Activated naive CD4-positive, alpha-beta T cell treated with anti-CD3 and anti-CD28 coated beads, Interleukin-2, amount 50 U/mL, for 24 hours (primary cell): ENCODE measurements at regions not wholly inside any gene's neighbourhood (a gene's known extent, or its start where the extent isn't known, plus 50 kb on each side); places are given as distances from the start of the nearest gene placed in this dataset.

ENCODE experiments used
- H3K27ac Mint-ChIP-seq: one replicate; pipeline ENCODE4 v1.8.0; 2021; ENCODE audit warnings: mild to moderate bottlenecking, mixed read lengths
- H3K27me3 Mint-ChIP-seq: one replicate; pipeline ENCODE4 v1.8.0; 2021; ENCODE audit warnings: mixed read lengths
- H3K36me3 Mint-ChIP-seq: one replicate; pipeline ENCODE4 v1.8.0; 2021; ENCODE audit warnings: mixed read lengths
- H3K4me1 Mint-ChIP-seq: one replicate; pipeline ENCODE4 v1.8.0; 2021; ENCODE audit warnings: mixed read lengths
- H3K4me3 Mint-ChIP-seq: one replicate; pipeline ENCODE4 v1.8.0; 2021; ENCODE audit warnings: mild to moderate bottlenecking, mixed read lengths
- H3K9me3 Mint-ChIP-seq: one replicate; pipeline ENCODE4 v1.8.0; 2021; ENCODE audit warnings: mixed read lengths

DNA sequence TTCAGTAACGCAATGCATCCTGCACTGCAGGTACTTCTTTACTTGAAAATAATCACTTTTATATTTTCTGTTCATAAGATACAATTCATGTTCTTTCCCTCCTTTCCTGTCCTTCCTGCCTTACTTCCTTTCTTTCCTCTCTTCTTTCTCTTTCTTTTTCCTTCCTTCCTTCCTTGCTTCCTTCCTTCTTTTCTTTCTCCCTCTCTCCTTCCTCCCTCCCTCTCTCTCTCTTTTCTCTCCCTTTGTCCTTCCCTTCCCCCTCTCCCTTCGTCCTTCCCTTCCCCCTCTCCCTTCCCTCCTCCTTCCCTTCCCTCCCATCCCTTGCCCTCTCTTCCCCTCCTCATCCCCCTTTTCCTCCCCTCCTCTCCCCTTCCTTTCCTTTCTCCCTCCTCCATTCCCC, 227.8 kb upstream of the KLF6 start:
- Mint-ChIP-seq H3K9me3 (no peaks in the 10 kb centered on the region), H3K4me1 (peaks cover 3% of the 10 kb centered on the region), H3K27me3 (no peaks in the 10 kb centered on the region), H3K27ac (no peak overlapping the region), H3K4me3 (no peak overlapping the region), H3K36me3 (no peaks in the 10 kb centered on the region)

DNA sequence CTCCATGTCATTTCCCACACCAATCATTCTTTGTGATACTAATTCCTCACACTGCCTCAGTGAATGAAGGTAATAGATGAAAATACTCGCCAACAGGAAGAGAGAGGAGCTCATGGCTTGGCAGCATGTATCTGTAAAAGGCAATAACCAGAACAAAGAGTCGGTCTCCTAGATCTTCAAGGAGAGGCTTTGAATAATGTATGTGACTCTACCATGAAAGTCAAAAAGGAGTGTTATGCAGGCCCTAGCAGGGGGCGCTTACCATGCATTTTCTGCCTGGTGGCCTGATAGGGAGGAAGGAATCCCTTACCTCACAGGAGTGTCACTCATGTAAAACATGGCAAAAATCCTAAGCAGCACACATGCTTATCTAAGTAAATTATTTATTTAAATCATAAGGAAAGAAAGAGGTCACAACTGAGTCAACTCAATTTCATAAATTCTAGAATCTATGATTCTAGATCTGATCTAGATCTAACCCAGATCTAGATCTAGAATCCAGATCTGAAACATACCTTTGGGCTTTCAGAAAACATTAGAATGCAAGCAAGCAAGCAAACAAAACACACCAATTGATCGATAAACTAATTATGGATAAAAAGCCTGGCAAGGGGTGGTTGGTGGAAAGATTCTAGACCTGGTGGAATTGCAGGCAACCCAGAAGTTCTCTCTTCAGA, 226.3 kb upstream of the KLF6 start:
- Mint-ChIP-seq H3K36me3 (no peaks in the 10 kb centered on the region), H3K4me3 (no peak overlapping the region), H3K9me3 (no peaks in the 10 kb centered on the region), H3K27me3 (no peaks in the 10 kb centered on the region), H3K4me1 (peaks cover 4% of the 10 kb centered on the region), H3K27ac (peak overlapping the region; percentile 52)

DNA sequence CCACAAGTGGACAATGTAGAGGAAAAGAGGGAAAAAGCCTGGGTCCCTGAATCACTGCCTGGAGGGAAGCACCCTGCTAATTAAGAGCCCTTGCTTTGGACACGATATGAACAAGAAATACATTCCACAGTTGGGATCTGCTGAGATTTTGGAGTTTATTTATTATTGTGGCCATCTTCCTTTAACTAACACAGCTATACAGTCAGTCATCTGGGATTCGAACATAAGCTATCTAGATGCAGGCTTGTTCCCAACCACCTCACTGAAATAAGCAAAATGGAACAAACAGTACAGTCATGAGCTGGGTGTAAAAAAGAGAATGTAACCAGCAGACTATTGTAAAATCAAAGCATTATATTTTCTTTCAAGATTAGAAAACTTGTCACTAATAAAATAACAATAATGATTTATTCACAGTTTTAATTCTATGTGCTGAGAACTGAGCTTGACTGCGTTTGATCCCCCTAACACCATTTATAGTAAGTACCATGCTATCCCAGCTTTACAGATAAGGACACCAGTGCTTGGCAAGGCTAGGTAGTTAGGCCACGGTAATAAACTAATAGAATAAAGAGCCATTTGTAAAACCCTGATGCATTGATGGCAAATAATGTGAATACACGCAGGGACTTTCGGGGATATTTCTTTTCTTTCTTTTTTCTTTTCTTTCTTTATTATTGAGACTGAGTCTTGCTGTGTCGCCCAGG, 223.8 kb upstream of the KLF6 start:
- Mint-ChIP-seq H3K4me1 (peaks cover 8% of the 10 kb centered on the region), H3K36me3 (no peaks in the 10 kb centered on the region)

GRCh38 chr10:4007771-4008170, 222.8 kb upstream of the KLF6 start:
- Mint-ChIP-seq H3K27ac (no peak overlapping the region), H3K27me3 (no peaks in the 10 kb centered on the region)

More for the DNA sequence above, 223.8 kb upstream of the KLF6 start:
- Mint-ChIP-seq H3K4me3 (no peak overlapping the region), H3K9me3 (no peaks in the 10 kb centered on the region), H3K27me3 (no peaks in the 10 kb centered on the region), H3K27ac (no peak overlapping the region)

DNA sequence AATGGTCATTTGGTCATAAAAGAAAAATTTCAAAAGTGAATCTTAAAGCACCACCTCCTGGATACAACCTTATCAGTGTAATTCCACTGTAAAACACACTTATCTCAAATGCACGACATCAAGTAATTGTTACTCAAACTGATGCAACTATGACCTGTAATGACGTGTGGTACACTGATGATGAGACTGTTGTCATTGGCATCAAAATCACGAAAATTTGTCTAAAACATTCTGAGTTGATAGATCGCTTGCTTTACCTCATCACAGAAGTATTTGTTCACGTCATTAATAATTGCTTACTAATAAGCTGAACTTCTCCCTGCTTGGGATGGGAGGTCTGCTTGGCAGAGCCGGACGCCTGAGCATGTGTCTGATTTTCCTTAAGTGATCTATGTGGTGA, 221.8 kb upstream of the KLF6 start:
- no peaks in the 10 kb centered on the region for H3K27me3 Mint-ChIP-seq
- no peaks in the 10 kb centered on the region for H3K9me3 Mint-ChIP-seq
- H3K4me3 Mint-ChIP-seq: no peak overlapping the region
- peaks cover 4% of the 10 kb centered on the region for H3K4me1 Mint-ChIP-seq
- no peak overlapping the region for H3K27ac Mint-ChIP-seq
- H3K36me3 Mint-ChIP-seq: no peaks in the 10 kb centered on the region

More at GRCh38 chr10:4007771-4008170, 222.8 kb upstream of the KLF6 start:
- Mint-ChIP-seq H3K4me1 (peaks cover 4% of the 10 kb centered on the region), H3K4me3 (no peak overlapping the region), H3K36me3 (no peaks in the 10 kb centered on the region), H3K9me3 (no peaks in the 10 kb centered on the region)

DNA sequence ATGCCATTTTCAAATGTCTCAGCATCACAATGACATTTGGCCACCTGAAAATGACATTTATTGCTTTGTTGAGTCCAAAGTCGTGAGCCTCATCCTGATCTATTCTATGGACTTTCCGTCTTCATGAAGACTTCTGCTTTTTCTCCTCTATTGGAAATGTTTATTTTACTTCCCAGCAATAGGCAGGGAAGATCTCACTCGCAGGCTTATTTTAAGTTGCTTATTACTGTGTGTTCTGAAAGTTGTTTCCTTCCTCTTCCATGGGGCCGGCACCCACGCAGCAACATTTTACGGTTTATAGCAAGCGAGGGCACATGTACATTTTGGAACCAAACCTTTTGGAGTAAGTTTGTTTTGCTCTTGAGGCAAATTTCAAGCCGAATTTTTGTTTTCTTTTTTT, 221.0 kb upstream of the KLF6 start:
- H3K4me1 Mint-ChIP-seq: peaks cover 4% of the 10 kb centered on the region
- H3K36me3 Mint-ChIP-seq: peaks cover 2% of the 10 kb centered on the region
- no peak overlapping the region for H3K27ac Mint-ChIP-seq
- H3K27me3 Mint-ChIP-seq: no peaks in the 10 kb centered on the region
- H3K9me3 Mint-ChIP-seq: peaks cover 4% of the 10 kb centered on the region
- H3K4me3 Mint-ChIP-seq: no peak overlapping the region

GRCh38 chr10:4004990-4005389, 220.0 kb upstream of the KLF6 start:
- H3K4me1 Mint-ChIP-seq: peaks cover 4% of the 10 kb centered on the region
- H3K27ac Mint-ChIP-seq: no peak overlapping the region
- peaks cover 6% of the 10 kb centered on the region for H3K36me3 Mint-ChIP-seq
- no peaks in the 10 kb centered on the region for H3K27me3 Mint-ChIP-seq
- no peak overlapping the region for H3K4me3 Mint-ChIP-seq
- peaks cover 11% of the 10 kb centered on the region for H3K9me3 Mint-ChIP-seq

DNA sequence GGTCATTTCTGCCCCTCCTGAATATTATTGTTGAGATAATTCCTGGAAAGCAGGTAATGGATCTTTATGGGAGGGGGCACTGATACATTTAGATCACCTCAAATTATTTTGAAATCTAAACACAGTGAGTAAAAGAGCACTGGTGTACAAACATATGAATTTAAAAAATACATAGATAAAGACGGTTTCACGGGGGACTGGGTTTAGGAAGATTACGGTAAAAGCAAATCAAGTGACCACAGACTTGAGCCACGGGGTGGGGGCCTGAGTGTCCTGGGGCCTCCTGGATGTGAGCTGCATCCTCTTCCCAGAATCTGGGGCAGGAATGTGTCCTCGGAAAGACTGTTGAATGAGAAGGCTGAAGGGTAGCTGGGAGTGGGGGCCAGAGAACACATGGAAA, 219.1 kb upstream of the KLF6 start:
- peaks cover 4% of the 10 kb centered on the region for H3K4me1 Mint-ChIP-seq
- H3K36me3 Mint-ChIP-seq: peaks cover 7% of the 10 kb centered on the region
- H3K27ac Mint-ChIP-seq: no peak overlapping the region
- H3K9me3 Mint-ChIP-seq: peaks cover 13% of the 10 kb centered on the region
- H3K27me3 Mint-ChIP-seq: no peaks in the 10 kb centered on the region
- H3K4me3 Mint-ChIP-seq: no peak overlapping the region

DNA sequence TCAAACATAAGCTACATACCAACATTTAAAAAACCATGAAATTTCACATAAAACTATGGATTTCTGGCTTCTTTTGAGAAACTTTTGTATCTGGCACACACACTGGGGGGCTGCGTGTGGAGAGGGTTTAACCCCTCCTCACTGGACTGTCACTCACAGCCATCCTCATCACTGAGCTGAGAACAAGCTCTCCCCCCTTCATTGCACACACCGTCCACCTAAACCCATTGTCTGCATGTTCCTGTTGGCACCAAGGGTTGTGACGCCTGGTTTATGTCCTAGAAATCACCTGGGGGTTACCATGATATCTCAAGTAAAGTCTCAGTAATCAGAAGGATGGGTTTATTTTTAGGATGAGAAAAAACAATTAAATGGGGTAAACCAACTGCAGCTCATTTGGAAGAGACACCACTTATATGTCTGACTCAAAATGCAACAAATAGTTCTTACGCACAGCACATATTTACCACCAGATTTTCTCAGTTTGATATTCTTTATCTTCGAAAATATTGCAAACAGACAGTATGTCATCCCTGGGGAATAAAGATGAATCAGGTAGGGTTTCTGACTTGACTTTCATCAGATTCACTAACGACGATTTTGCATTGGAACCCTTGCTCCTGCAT, 218.5 kb upstream of the KLF6 start:
- Mint-ChIP-seq H3K36me3 (peaks cover 7% of the 10 kb centered on the region), H3K27me3 (no peaks in the 10 kb centered on the region), H3K27ac (no peak overlapping the region), H3K4me3 (no peak overlapping the region), H3K9me3 (peaks cover 13% of the 10 kb centered on the region), H3K4me1 (peaks cover 4% of the 10 kb centered on the region)

- peaks cover 7% of the 10 kb centered on the region for H3K36me3 Mint-ChIP-seq
- H3K4me1 Mint-ChIP-seq: peaks cover 6% of the 10 kb centered on the region
- no peak overlapping the region for H3K27ac Mint-ChIP-seq
- no peaks in the 10 kb centered on the region for H3K27me3 Mint-ChIP-seq
- peaks cover 13% of the 10 kb centered on the region for H3K9me3 Mint-ChIP-seq
- no peak overlapping the region for H3K4me3 Mint-ChIP-seq
Measured at GRCh38 chr10:4001811-4002210, 216.8 kb upstream of the KLF6 start.

GRCh38 chr10:3999642-4000041, 214.6 kb upstream of the KLF6 start:
- Mint-ChIP-seq H3K9me3 (peaks cover 13% of the 10 kb centered on the region), H3K36me3 (peaks cover 7% of the 10 kb centered on the region), H3K27ac (no peak overlapping the region), H3K4me3 (no peak overlapping the region), H3K4me1 (peaks cover 5% of the 10 kb centered on the region), H3K27me3 (no peaks in the 10 kb centered on the region)

GRCh38 chr10:3996697-3997096, 211.7 kb upstream of the KLF6 start:
- peaks cover 5% of the 10 kb centered on the region for H3K4me1 Mint-ChIP-seq
- H3K9me3 Mint-ChIP-seq: peaks cover 13% of the 10 kb centered on the region
- no peak overlapping the region for H3K27ac Mint-ChIP-seq
- H3K4me3 Mint-ChIP-seq: no peak overlapping the region
- no peaks in the 10 kb centered on the region for H3K27me3 Mint-ChIP-seq
- peaks cover 7% of the 10 kb centered on the region for H3K36me3 Mint-ChIP-seq

DNA sequence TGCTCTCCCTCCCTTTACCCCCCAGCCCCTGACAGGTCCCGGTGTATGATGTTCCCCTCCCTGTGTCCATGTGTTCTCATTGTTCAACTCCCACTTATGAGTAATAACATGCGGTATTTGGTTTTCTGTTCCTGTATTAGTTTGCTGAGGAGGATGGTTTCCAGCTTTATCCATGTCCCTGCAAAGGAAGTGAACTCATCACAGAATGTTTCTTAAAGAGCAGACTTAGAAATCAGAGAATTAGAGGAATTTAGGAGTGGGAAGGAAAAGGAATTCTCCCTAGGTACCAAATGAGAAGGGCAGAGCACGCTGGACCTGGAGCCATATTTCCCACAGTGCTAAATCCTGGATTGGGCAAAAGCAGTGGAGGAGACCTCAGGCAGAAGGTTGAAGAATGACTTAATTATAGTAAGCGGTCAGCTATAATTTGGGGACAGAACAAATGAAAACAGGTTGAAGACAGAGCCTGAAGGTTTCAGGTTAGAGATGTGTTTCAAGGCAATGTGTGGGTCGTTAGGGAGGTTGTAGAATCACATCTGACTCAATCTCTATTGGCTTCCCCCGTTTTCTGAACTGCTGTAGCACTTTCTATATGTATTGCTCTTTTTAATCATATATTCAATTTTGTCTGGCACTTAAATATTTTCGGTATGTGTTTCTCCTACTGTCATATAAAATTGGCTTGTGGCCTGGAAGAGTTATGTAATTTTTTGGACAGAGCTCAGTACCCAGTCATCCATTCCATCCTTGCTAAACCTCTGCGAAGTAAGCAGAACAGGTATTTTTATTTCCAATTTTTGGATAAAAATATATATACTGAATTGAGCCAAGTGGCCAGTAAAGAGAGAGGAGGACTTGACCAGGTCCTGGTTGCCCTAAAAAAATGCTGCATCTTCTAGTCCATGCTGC, 210.5 kb upstream of the KLF6 start:
- Mint-ChIP-seq H3K36me3 (peaks cover 6% of the 10 kb centered on the region), H3K27me3 (no peaks in the 10 kb centered on the region), H3K4me1 (peaks cover 5% of the 10 kb centered on the region), H3K4me3 (no peak overlapping the region), H3K9me3 (peaks cover 8% of the 10 kb centered on the region), H3K27ac (peak overlapping the region; percentile 10)

DNA sequence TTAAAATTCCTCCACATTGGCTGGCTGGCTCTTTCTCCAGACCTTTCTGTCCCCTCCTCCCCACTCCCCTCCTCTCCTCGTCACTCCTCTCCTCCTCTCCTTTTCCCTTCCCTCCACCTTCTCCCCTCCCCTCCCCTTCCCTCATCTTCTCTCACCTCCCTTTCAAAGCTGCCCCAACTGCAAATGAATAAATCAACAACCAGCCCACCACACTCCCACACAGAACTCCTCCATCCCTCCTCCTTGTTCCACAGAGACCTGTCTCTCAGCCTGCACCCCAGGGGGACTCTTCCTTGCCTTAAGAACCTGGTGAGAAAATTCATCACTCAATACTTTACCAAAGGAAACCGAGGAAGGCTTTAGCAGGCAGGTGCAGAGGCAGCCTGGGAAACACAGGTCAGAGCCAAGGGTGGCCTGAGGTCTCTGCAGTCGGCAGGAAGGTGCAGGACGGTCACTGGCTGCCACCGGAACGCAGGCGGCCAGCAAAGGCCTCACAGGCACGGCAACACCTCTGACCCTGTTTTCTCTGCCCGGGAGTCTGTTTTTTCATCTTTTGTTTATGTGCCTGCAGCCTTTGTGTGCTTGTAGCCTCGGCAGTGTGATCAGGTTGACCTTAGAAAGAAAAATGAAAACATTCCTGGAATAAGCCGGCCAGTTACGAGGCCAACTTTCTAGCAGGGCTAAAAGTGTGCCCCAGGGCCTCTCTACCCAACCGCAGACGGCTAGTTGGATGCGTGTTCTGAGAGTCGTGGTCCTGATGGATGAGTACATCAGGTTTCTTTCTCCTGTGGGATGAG, 207.6 kb upstream of the KLF6 start:
- H3K4me3 Mint-ChIP-seq: no peak overlapping the region
- H3K27me3 Mint-ChIP-seq: no peaks in the 10 kb centered on the region
- H3K9me3 Mint-ChIP-seq: no peaks in the 10 kb centered on the region

DNA sequence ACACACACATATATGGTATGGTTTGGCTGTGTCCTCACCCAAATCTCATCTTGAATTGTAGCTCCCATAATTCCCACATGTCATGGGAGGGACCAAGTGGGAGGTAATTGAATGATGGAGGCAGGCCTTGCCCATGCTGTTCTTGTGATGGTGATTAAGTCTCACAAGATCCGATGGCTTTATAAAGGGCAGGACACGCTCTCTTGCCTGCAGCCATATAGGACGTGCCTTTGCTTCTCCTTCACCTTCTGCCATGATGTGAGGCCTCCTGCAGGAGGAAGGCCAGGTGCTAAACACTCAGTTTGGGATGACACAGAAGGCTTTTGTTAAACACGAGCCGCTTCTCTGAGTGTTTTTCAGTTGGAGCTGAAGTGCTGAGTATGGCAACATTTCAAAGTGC, 205.3 kb upstream of the KLF6 start:
- Mint-ChIP-seq H3K27ac (no peak overlapping the region), H3K4me3 (no peak overlapping the region), H3K36me3 (no peaks in the 10 kb centered on the region), H3K9me3 (no peaks in the 10 kb centered on the region), H3K27me3 (no peaks in the 10 kb centered on the region), H3K4me1 (peaks cover 8% of the 10 kb centered on the region)

More for the DNA sequence above, 207.6 kb upstream of the KLF6 start:
- Mint-ChIP-seq H3K4me1 (peaks cover 12% of the 10 kb centered on the region), H3K36me3 (no peaks in the 10 kb centered on the region), H3K27ac (no peak overlapping the region)
